Dedifferentiated amniotic fluid mesenchymal stem cell (primary cell): ENCODE measurements at regions not wholly inside any gene's neighbourhood (a gene's known extent, or its start where the extent isn't known, plus 50 kb on each side); places are given as distances from the start of the nearest gene placed in this dataset.
A peak's percentile ranks its signal among the peaks of the same experiment; 100 is the strongest.

Experiments used
- DNase-seq: peaks from one replicate; pipeline ENCODE4 v3.0.0-alpha.2; 2016; ENCODE audit errors: extremely low spot score

GRCh38 chr1:187079330-187079729 is 250.6 kb downstream of the PLA2G4A start:
- no peak for DNase-seq

GRCh38 chr1:187091666-187092065 is 262.9 kb downstream of the PLA2G4A start:
- no peak for DNase-seq

- DNase-seq: no peak
These were observed 263.4 kb downstream of the PLA2G4A start for GRCh38 chr1:187092104-187092503.

GRCh38 chr1:187096689-187097088 is 267.9 kb downstream of the PLA2G4A start:
- DNase-seq: no peak

- no peak for DNase-seq
These were observed 281.6 kb downstream of the PLA2G4A start for GRCh38 chr1:187110351-187110750.

GRCh38 chr1:187114792-187115191 is 286.0 kb downstream of the PLA2G4A start:
- DNase-seq: no peak

GRCh38 chr1:187121661-187122060 is 292.9 kb downstream of the PLA2G4A start:
- DNase-seq: no peak

GRCh38 chr1:187122566-187122965 is 293.8 kb downstream of the PLA2G4A start:
- no peak for DNase-seq

GRCh38 chr1:187129132-187129531 is 300.4 kb downstream of the PLA2G4A start:
- no peak for DNase-seq

GRCh38 chr1:187143783-187144182 is 315.0 kb downstream of the PLA2G4A start:
- DNase-seq: no peak

GRCh38 chr1:187146388-187146787 is 317.6 kb downstream of the PLA2G4A start:
- no peak for DNase-seq

- DNase-seq: no peak
These were observed 322.8 kb downstream of the PLA2G4A start for GRCh38 chr1:187151555-187151954.

GRCh38 chr1:187153047-187153446 is 324.3 kb downstream of the PLA2G4A start:
- no peak for DNase-seq

- DNase-seq: no peak
These were observed 328.4 kb downstream of the PLA2G4A start for GRCh38 chr1:187157115-187157514.

GRCh38 chr1:187157552-187157951 is 328.8 kb downstream of the PLA2G4A start:
- DNase-seq: no peak

- no peak for DNase-seq
These were observed 338.8 kb downstream of the PLA2G4A start for GRCh38 chr1:187167555-187167954.

- no peak for DNase-seq
These were observed 339.5 kb downstream of the PLA2G4A start for GRCh38 chr1:187168297-187168696.

GRCh38 chr1:187185389-187185788 is 356.6 kb downstream of the PLA2G4A start:
- DNase-seq: no peak

- no peak for DNase-seq
These were observed 368.9 kb downstream of the PLA2G4A start for GRCh38 chr1:187197685-187198084.

GRCh38 chr1:187203257-187203656 is 374.5 kb downstream of the PLA2G4A start:
- DNase-seq: peak; percentile 43

GRCh38 chr1:187212377-187212776 is 383.6 kb downstream of the PLA2G4A start:
- DNase-seq: no peak

GRCh38 chr1:187226396-187226795 is 397.6 kb downstream of the PLA2G4A start:
- no peak for DNase-seq

- no peak for DNase-seq
These were observed 400.0 kb downstream of the PLA2G4A start for GRCh38 chr1:187228790-187229189.

GRCh38 chr1:187229496-187229895 is 400.7 kb downstream of the PLA2G4A start:
- no peak for DNase-seq

- no peak for DNase-seq
These were observed 406.0 kb downstream of the PLA2G4A start for GRCh38 chr1:187234706-187235105.
